OCI-LY7 (cell line): ENCODE measurements at regions not wholly inside any gene's neighbourhood (a gene's known extent, or its start where the extent isn't known, plus 50 kb on each side); places are given as distances from the start of the nearest gene placed in this dataset.

Experiments
- BruUV-seq: library from RNA; stranded (reverse); fragments of 400-500 nt; replicated peaks from 2 replicates; lab custom pipeline; 2021; lab: Mats Ljungman, UMichigan
- CTCF ChIA-PET: fragments of 300-600 bp; sonication (Branson Sonifier 250); formaldehyde crosslinking; loops from one replicate; lab custom pipeline; 2022; ENCODE audit warnings: antibody characterized with exemption; ENCODE audit not compliant: unreplicated experiment; lab: Charles Lee
- POLR2A ChIA-PET: fragments of 300-600 bp; sonication (Branson Sonifier 250); formaldehyde crosslinking; loops from one replicate; lab custom pipeline; 2022; ENCODE audit warnings: antibody characterized with exemption; lab: Charles Lee
- DNase-seq: peaks from one replicate; pipeline ENCODE4 v3.0.0-alpha.2; 2015; ENCODE audit warnings: low spot score
- H2AFZ ChIP-seq: fragments of 200-600 bp; sonication (generic), shearing (Covaris generic); 2 replicates; pipeline ENCODE4 v1.6.1; 2014; ENCODE audit warnings: mild to moderate bottlenecking, antibody characterized with exemption, low read length, moderate library complexity
- H3K27ac ChIP-seq: fragments of 200-600 bp; sonication (generic); 2 replicates; pipeline ENCODE4 v1.5.1; 2014; ENCODE audit warnings: mixed run types, low read depth, mild to moderate bottlenecking, moderate library complexity, low read length, inconsistent platforms; ENCODE audit not compliant: poor library complexity, severe bottlenecking
- H3K36me3 ChIP-seq: fragments of 200-600 bp; sonication (generic); 2 replicates; pipeline ENCODE4 v1.6.1; 2014; ENCODE audit warnings: mild to moderate bottlenecking, antibody characterized with exemption, low read length, moderate library complexity, mixed read lengths; ENCODE audit not compliant: insufficient read depth
- H3K4me1 ChIP-seq: fragments of 200-600 bp; sonication (generic); 2 replicates; pipeline ENCODE4 v1.5.1; 2014; ENCODE audit warnings: mild to moderate bottlenecking, low read length; ENCODE audit not compliant: insufficient read depth, poor library complexity, severe bottlenecking
- H3K4me2 ChIP-seq: fragments of 200-600 bp; sonication (generic); 2 replicates; pipeline ENCODE4 v1.6.1; 2014; ENCODE audit warnings: mild to moderate bottlenecking, low read length
- H3K4me3 ChIP-seq: fragments of 200-600 bp; sonication (generic); 2 replicates; pipeline ENCODE4 v1.5.1; 2014; ENCODE audit warnings: mild to moderate bottlenecking, low read depth, low read length; ENCODE audit not compliant: poor library complexity, severe bottlenecking
- H3K79me2 ChIP-seq: fragments of 200-600 bp; sonication (generic); 2 replicates; pipeline ENCODE4 v1.6.1; 2016; ENCODE audit warnings: low read depth, mild to moderate bottlenecking, low read length, moderate library complexity, mixed read lengths; ENCODE audit not compliant: insufficient read depth
- H3K9me2 ChIP-seq: fragments of 200-600 bp; sonication (generic); 2 replicates; pipeline ENCODE4 v1.6.1; 2016; ENCODE audit warnings: mild to moderate bottlenecking, low read length, mixed read lengths; ENCODE audit not compliant: insufficient read depth
- H3K9me3 ChIP-seq: fragments of 200-600 bp; sonication (generic); 2 replicates; pipeline ENCODE4 v1.6.1; 2014; ENCODE audit warnings: mild to moderate bottlenecking, mixed run types, low read length, mixed read lengths
- H4K20me1 ChIP-seq: fragments of 200-600 bp; sonication (generic); 2 replicates; pipeline ENCODE4 v1.6.1; 2014; ENCODE audit warnings: mild to moderate bottlenecking, antibody characterized with exemption, low read length, moderate library complexity, mixed read lengths; ENCODE audit not compliant: insufficient read depth
- EZH2phosphoT487 ChIP-seq: fragments of 200-600 bp; sonication (generic); IDR thresholded peaks from 2 replicates; pipeline ENCODE4 v1.6.1; 2018; ENCODE audit warnings: low read depth, borderline replicate concordance, mild to moderate bottlenecking, mixed run types, antibody characterized with exemption, low read length, moderate library complexity, mixed read lengths
- intact Hi-C: fragments of 100-400 bp; cut with micrococcal nuclease; formaldehyde crosslinking; loops from one replicate; pipeline ENCODE4 v1.10.0; 2022; ENCODE audit not compliant: unreplicated experiment
- TF ChIP-seq, protein P1 (sequence below): fragments of 200-600 bp; sonication (generic); conservative IDR thresholded peaks from 2 replicates; pipeline ENCODE4 v1.5.1; 2014; ENCODE audit warnings: mild to moderate bottlenecking, antibody characterized with exemption, low read length, moderate library complexity, mixed read lengths

DNA sequence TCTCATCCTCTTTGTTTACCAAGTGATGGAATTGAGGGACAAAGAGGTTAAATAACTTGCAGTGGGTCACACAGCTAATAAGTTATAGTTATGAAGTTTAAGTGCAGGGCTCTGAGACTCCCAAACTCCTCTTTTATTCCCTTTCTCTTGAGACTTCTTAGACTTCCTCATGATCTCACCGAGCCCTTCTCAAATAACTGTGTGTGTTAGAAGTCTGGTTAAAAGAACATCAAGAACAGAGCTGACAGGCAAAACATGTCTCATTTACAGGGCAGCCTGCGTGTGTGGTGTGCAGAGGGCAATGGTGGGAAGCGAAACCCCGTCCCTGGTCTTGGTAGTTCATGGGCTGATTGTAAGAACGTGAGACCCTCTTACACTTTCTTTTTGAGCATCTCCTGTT is 368.0 kb downstream of the SLC4A3 start:
- no peaks in the 10 kb centered on the region for H3K79me2 ChIP-seq
- BruUV-seq: no TSS peak
- H4K20me1 ChIP-seq: no peaks in the 10 kb centered on the region
- no peak for DNase-seq
- H2AFZ ChIP-seq: no peak overlapping the region
- intact Hi-C loops: loop anchor here (2.0 to 10.0 kb wide), 2 partner anchors 37 to 261 kb away; no protein-coding TSS in a partner anchor
- H3K27ac ChIP-seq: no peak overlapping the region
- no peak overlapping the region for H3K4me2 ChIP-seq
- no peaks in the 10 kb centered on the region for H3K36me3 ChIP-seq
- no peak for TF ChIP-seq EZH2phosphoT487
- TF ChIP-seq, protein P1, sequence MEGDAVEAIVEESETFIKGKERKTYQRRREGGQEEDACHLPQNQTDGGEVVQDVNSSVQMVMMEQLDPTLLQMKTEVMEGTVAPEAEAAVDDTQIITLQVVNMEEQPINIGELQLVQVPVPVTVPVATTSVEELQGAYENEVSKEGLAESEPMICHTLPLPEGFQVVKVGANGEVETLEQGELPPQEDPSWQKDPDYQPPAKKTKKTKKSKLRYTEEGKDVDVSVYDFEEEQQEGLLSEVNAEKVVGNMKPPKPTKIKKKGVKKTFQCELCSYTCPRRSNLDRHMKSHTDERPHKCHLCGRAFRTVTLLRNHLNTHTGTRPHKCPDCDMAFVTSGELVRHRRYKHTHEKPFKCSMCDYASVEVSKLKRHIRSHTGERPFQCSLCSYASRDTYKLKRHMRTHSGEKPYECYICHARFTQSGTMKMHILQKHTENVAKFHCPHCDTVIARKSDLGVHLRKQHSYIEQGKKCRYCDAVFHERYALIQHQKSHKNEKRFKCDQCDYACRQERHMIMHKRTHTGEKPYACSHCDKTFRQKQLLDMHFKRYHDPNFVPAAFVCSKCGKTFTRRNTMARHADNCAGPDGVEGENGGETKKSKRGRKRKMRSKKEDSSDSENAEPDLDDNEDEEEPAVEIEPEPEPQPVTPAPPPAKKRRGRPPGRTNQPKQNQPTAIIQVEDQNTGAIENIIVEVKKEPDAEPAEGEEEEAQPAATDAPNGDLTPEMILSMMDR: no peak
- no peaks in the 10 kb centered on the region for H3K9me3 ChIP-seq
- ChIA-PET CTCF (no interaction called here), POLR2A (no interaction called here)
- H3K9me2 ChIP-seq: no peaks in the 10 kb centered on the region
- H3K4me3 ChIP-seq: no peak overlapping the region
- no peaks in the 10 kb centered on the region for H3K4me1 ChIP-seq

DNA sequence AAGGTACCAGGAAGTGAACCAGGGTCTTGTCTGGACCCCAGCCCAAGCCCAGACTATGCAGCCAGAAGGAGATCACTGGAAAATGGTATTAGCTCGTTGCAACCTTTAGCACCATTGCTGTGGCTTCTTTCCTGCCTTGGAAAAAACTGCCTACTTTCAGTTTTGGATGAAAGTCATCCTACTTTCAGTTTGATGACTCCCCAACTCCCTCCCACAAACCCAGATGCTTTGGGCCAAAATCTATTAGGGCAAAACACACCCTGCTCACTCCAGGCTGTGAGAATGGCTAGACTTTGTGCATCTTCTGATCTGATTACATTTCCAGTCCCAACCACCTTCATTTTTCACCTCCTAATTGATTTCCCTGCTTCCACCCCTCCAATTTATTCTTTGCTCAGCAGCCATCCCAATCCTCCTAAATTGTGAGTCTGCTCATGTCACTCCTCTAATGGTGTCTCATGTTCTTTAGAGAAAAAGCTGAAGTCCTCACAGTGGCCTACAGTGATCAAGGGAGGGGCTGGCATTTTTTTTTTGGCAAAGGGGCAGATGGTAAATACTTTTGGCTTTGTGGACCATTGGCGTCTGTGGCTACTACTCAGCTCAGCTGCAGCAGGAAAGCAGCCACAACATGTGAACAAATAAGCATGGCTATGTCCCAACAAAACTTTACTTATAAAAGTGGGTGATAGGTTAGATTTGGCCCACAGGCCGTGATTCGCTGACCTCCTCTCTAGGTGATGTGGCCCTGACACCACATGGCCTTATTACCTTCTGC is 368.7 kb downstream of the SLC4A3 start:
- no peak overlapping the region for H3K4me2 ChIP-seq
- H3K36me3 ChIP-seq: no peaks in the 10 kb centered on the region
- no TSS peak for BruUV-seq
- H4K20me1 ChIP-seq: no peaks in the 10 kb centered on the region
- H3K4me1 ChIP-seq: no peaks in the 10 kb centered on the region
- no peak for DNase-seq
- intact Hi-C loops: loop anchor here (2.0 to 10.0 kb wide), 2 partner anchors 37 to 261 kb away; no protein-coding TSS in a partner anchor
- CTCF ChIA-PET: no interaction called here
- H3K9me3 ChIP-seq: no peaks in the 10 kb centered on the region
- H3K4me3 ChIP-seq: no peak overlapping the region
- H3K79me2 ChIP-seq: no peaks in the 10 kb centered on the region
- no peak overlapping the region for H2AFZ ChIP-seq
- TF ChIP-seq, protein P1: no peak
- no peak for TF ChIP-seq EZH2phosphoT487
- H3K27ac ChIP-seq: no peak overlapping the region
- POLR2A ChIA-PET: no interaction called here
- H3K9me2 ChIP-seq: no peaks in the 10 kb centered on the region

DNA sequence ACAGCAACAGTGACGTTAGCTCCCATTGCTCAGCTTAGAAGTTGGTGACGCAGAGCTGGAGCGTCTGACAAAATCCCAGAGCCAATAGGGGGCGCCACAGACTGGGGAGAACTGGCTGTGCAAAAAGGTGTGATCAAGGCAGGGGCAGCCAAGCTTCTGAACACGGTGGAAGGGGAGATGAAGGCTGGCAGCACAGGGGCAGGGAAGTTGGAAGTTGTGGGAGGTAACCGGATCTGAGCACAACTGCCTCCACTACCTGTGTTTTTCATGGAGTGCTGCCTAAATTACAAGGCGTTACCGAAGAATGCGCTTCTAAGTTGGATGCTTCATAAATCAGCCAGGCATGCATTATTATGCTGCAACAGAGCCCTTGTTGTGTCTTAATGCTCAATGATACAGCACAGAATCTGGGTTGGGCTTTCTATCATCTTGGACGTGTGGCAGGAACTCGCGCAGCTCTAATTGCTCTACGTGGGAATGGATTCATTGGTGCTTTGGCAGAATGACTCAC is 370.0 kb downstream of the SLC4A3 start:
- Histone ChIP-seq H3K9me3 (no peaks in the 10 kb centered on the region), H3K4me1 (no peaks in the 10 kb centered on the region), H3K79me2 (no peaks in the 10 kb centered on the region), H3K36me3 (no peaks in the 10 kb centered on the region), H2AFZ (no peak overlapping the region), H3K4me2 (no peak overlapping the region), H3K9me2 (no peaks in the 10 kb centered on the region), H3K4me3 (no peak overlapping the region), H3K27ac (no peak overlapping the region), H4K20me1 (no peaks in the 10 kb centered on the region)
- CTCF ChIA-PET: no interaction called here
- POLR2A ChIA-PET: no interaction called here
- BruUV-seq: no TSS peak
- TF ChIP-seq EZH2phosphoT487: no peak
- TF ChIP-seq, protein P1: peak; percentile 67
- intact Hi-C loops: loop anchor here (10.0 kb wide), 1 partner anchor 263 kb away; no protein-coding TSS in a partner anchor
- DNase-seq: peak; percentile 4
